Cardiac muscle cell (in vitro differentiated cells and primary cell): ENCODE measurements at regions not wholly inside any gene's neighbourhood (a gene's known extent, or its start where the extent isn't known, plus 50 kb on each side); places are given as distances from the start of the nearest gene placed in this dataset.

Experiments used
- DNase-seq, 2 donors: peaks; one replicate each; pipeline versions ENCODE4 v3.0.0 to v3.0.0-alpha.2; 2010 to 2017; ENCODE audit warnings: low read depth in 1 of 2, low spot score in 1 of 2
- H3K27ac ChIP-seq: fragments of 200-600 bp; sonication (generic); 2 replicates; pipeline ENCODE4 v1.5.1; 2016
- H3K27me3 ChIP-seq: fragments of 200-600 bp; sonication (generic); 2 replicates; pipeline ENCODE4 v1.6.0; 2016; ENCODE audit warnings: control low read depth
- H3K36me3 ChIP-seq: fragments of 200-600 bp; sonication (generic); 2 replicates; pipeline ENCODE4 v1.5.1; 2016; ENCODE audit warnings: control low read depth
- H3K4me1 ChIP-seq: fragments of 200-600 bp; sonication (generic); 2 replicates; pipeline ENCODE4 v1.8.1; 2017; ENCODE audit warnings: low read depth, mild to moderate bottlenecking, mixed run types
- H3K4me3 ChIP-seq: fragments of 200-600 bp; sonication (generic); 2 replicates; pipeline ENCODE4 v1.5.1; 2016; ENCODE audit warnings: mild to moderate bottlenecking
- H3K9me3 ChIP-seq: fragments of 200-600 bp; sonication (generic); 2 replicates; pipeline ENCODE4 v1.5.1; 2017; ENCODE audit warnings: low read depth, mild to moderate bottlenecking, control low read depth
- TF ChIP-seq, protein P1 (sequence below): IDR thresholded peaks from 2 replicates; pipeline ENCODE4 v1.5.1; 2012; ENCODE audit warnings: low read depth, mild to moderate bottlenecking, low read length

DNA sequence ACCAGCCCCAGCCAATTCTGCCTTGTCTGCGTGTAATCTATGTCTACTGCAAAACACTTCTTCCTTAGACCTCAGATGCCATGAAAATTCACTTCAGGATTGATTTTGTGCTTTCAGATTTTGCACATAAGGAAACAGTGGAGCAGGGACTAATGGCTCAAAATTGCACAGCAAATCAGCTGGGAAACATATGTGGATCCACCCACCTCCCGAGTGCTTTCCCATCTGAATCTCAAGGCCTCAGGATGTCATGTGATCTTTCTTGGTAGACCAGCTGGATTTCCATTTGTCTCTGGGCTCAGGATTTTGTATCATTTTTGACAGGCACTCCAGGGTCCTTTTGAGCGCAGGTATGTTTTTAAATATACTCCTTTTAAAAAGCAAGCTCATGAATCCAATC lies 158.6 kb downstream of the MIS18A start:
- H3K4me3 ChIP-seq: no peak overlapping the region
- H3K27ac ChIP-seq: no peak overlapping the region
- no peaks in the 10 kb centered on the region for H3K9me3 ChIP-seq
- H3K36me3 ChIP-seq: no peaks in the 10 kb centered on the region
- no peak for DNase-seq
- no peaks in the 10 kb centered on the region for H3K4me1 ChIP-seq
- H3K27me3 ChIP-seq: no peaks in the 10 kb centered on the region
- TF ChIP-seq, protein P1, sequence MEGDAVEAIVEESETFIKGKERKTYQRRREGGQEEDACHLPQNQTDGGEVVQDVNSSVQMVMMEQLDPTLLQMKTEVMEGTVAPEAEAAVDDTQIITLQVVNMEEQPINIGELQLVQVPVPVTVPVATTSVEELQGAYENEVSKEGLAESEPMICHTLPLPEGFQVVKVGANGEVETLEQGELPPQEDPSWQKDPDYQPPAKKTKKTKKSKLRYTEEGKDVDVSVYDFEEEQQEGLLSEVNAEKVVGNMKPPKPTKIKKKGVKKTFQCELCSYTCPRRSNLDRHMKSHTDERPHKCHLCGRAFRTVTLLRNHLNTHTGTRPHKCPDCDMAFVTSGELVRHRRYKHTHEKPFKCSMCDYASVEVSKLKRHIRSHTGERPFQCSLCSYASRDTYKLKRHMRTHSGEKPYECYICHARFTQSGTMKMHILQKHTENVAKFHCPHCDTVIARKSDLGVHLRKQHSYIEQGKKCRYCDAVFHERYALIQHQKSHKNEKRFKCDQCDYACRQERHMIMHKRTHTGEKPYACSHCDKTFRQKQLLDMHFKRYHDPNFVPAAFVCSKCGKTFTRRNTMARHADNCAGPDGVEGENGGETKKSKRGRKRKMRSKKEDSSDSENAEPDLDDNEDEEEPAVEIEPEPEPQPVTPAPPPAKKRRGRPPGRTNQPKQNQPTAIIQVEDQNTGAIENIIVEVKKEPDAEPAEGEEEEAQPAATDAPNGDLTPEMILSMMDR: no peak

DNA sequence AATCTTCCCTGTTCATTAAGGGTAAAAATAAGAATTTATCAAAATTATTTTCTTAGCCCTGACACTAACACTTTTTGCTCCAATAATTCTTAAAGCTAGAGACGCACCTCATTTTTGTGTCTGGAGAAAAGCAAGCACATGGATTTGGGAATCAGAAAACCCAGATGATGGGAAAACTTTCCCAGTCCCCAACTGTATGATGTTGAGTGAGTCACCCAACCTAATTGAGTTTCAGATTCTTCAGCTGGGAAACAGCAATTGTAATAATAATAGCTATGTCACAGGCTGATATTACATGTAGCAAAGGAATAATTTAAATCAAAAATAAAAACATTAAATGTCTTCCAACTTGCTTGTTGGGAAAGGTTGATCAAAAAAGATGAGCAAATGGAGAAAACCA lies 159.0 kb downstream of the MIS18A start:
- H3K4me1 ChIP-seq: no peaks in the 10 kb centered on the region
- H3K36me3 ChIP-seq: no peaks in the 10 kb centered on the region
- TF ChIP-seq, protein P1: no peak
- H3K27ac ChIP-seq: no peak overlapping the region
- no peak overlapping the region for H3K4me3 ChIP-seq
- no peaks in the 10 kb centered on the region for H3K27me3 ChIP-seq
- no peaks in the 10 kb centered on the region for H3K9me3 ChIP-seq
- DNase-seq: no peak

DNA sequence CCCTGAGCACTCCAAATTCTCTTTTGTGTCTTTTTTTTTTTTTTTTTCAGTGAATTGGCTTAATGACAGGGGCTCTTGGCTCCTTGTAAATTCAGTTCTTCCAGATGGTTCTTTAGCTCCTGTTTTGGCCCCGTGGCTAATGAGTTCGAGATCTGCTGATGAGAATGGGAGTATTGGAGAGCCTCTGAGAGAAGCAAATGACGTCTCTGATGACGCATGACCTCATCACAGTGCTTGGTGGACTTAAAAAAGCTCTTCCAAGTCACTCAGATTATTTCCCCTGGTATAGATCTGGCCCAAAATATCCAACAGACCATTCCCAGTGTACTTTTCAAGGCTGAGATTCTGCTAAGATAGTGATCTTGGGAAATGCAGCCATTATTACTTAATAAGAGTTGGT lies 159.5 kb downstream of the MIS18A start:
- no peaks in the 10 kb centered on the region for H3K36me3 ChIP-seq
- TF ChIP-seq, protein P1: no peak
- DNase-seq: no peak
- H3K9me3 ChIP-seq: no peaks in the 10 kb centered on the region
- no peak overlapping the region for H3K27ac ChIP-seq
- H3K4me3 ChIP-seq: no peak overlapping the region
- no peaks in the 10 kb centered on the region for H3K4me1 ChIP-seq
- H3K27me3 ChIP-seq: no peaks in the 10 kb centered on the region

DNA sequence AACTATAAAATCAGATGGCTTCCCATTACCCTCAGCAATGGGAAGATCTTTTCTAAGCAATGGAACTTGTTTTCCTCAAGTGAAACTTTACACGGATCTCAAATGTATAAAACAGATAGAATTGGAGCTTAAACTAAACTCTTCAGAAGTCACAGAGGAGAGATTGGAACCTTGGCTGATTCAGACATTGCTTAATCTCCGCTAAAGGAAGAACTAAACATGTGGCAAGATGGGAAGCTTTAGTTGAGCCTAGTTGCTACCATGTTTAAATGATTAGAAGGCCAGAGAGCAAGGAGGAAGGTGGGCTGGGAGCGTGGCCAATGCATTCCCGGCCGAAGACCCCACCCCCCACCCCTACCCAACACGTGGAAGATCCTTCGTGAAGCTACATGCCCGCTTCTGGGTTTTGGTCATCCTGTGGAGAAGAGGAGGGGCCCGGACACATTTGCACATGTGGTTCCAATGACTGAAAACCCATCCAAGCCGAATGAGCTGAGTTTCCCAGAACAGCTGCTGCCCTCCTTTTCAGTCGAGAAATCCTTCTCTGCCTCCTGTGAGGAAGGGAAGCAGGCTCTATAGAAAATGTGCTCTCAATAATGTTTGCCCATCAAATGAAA lies 164.3 kb downstream of the MIS18A start:
- H3K27ac ChIP-seq: no peak overlapping the region
- H3K27me3 ChIP-seq: no peaks in the 10 kb centered on the region
- H3K4me3 ChIP-seq: no peak overlapping the region
- H3K9me3 ChIP-seq: no peaks in the 10 kb centered on the region
- TF ChIP-seq, protein P1: no peak
- DNase-seq: no peak
- no peaks in the 10 kb centered on the region for H3K4me1 ChIP-seq
- H3K36me3 ChIP-seq: no peaks in the 10 kb centered on the region

DNA sequence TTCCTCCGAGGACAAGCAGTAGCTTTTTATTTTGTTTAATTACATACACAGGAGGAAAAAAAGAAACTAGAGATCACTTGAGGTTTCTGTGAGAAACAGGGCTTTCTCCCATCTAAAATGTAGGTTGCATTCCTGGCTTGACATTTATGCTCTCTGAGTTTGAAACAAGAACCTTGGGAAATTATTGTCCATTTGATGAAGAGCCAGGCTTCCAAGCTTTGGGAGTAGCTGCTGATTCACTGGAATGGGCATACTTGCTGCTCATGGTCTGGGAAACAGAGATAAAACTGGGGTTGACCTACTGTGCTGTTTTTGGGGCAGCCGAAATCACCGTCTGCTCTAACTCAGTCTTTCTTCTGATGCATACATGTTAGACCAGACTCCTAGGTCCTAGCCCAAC lies 165.4 kb downstream of the MIS18A start:
- Histone ChIP-seq H3K9me3 (no peaks in the 10 kb centered on the region), H3K4me3 (no peak overlapping the region), H3K4me1 (no peaks in the 10 kb centered on the region), H3K27ac (no peak overlapping the region), H3K36me3 (no peaks in the 10 kb centered on the region), H3K27me3 (no peaks in the 10 kb centered on the region)
- no peak for DNase-seq
- TF ChIP-seq, protein P1: no peak

DNA sequence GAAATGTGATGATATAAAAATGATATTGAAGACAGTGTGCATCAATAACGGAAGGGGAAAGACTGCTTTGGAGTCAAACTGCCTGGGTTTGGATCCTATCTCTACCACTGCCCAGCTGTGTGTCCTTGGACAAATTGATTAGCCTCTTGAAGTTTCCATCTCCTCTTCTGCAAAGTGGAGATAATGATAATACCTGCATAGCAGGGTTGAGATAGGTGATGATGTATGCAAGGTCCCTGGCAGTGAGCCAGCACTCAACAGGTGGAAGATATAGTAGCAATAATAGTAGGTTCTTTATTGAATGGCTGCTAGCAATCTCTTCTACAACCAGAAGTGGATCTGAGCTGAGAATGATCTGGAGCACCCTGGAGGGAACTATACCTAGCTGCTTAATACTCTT lies 166.7 kb downstream of the MIS18A start:
- H3K4me3 ChIP-seq: no peak overlapping the region
- H3K27ac ChIP-seq: no peak overlapping the region
- H3K4me1 ChIP-seq: no peaks in the 10 kb centered on the region
- no peak for DNase-seq
- no peaks in the 10 kb centered on the region for H3K9me3 ChIP-seq
- no peaks in the 10 kb centered on the region for H3K36me3 ChIP-seq
- no peaks in the 10 kb centered on the region for H3K27me3 ChIP-seq
- TF ChIP-seq, protein P1: no peak
